C4-2B (cell line): ENCODE measurements at regions not wholly inside any gene's neighbourhood (a gene's known extent, or its start where the extent isn't known, plus 50 kb on each side); places are given as distances from the start of the nearest gene placed in this dataset.

ENCODE experiments used
- ZFX ChIP-seq: fragments of 450-650 bp; IDR thresholded peaks from 2 replicates; pipeline ENCODE4 v1.6.1; 2017
- TF ChIP-seq, protein P1 (sequence below): fragments of 450-650 bp; conservative IDR thresholded peaks from 2 replicates; pipeline ENCODE4 v1.5.1; 2017; ENCODE audit warnings: mild to moderate bottlenecking

DNA sequence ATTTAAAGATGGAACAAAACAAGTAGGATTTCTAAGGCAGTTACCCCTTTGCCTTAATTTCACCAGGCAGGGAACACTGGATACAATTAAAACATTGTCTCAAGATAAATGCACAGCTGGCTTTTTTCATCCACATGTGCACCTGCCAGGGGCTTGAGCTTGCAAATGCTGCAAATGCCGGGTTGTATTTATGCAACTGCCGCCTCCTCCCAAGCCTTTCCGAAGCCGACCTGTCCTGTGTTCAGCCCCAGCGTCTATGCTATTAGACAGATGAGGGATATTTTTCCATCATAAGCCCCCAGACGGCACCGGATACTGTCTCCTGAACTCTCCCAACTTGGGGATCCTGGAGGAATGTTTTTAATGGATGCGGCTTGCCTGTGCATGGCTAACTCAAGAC is 251.6 kb downstream of the CRLF2 start:
- no peak for TF ChIP-seq ZFX
- TF ChIP-seq, protein P1, sequence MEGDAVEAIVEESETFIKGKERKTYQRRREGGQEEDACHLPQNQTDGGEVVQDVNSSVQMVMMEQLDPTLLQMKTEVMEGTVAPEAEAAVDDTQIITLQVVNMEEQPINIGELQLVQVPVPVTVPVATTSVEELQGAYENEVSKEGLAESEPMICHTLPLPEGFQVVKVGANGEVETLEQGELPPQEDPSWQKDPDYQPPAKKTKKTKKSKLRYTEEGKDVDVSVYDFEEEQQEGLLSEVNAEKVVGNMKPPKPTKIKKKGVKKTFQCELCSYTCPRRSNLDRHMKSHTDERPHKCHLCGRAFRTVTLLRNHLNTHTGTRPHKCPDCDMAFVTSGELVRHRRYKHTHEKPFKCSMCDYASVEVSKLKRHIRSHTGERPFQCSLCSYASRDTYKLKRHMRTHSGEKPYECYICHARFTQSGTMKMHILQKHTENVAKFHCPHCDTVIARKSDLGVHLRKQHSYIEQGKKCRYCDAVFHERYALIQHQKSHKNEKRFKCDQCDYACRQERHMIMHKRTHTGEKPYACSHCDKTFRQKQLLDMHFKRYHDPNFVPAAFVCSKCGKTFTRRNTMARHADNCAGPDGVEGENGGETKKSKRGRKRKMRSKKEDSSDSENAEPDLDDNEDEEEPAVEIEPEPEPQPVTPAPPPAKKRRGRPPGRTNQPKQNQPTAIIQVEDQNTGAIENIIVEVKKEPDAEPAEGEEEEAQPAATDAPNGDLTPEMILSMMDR = no peak
